GM12878 (cell line): ENCODE measurements at regions not wholly inside any gene's neighbourhood (a gene's known extent, or its start where the extent isn't known, plus 50 kb on each side); places are given as distances from the start of the nearest gene placed in this dataset.

Experiments used
- BHLHE40 ChIP-seq, 2 experiments: fragments of 450-650 bp in 1 of 2; IDR thresholded peaks; 2 replicates each; pipeline ENCODE4 v1.6.1; 2011 to 2017; ENCODE audit warnings: low read depth in 2 of 2, borderline replicate concordance in 1 of 2, improper control_type of control experiment in 1 of 2, low read length in 1 of 2, mild to moderate bottlenecking in 1 of 2
- CTCF ChIP-seq, 3 experiments: IDR thresholded peaks in 2 of 3; conservative IDR thresholded peaks in 1 of 3; 2 replicates each; pipeline ENCODE4 v1.5.1; 2011; ENCODE audit warnings: low read depth in 3 of 3, low read length in 3 of 3, mild to moderate bottlenecking in 3 of 3, control low read depth in 2 of 3, moderate library complexity in 2 of 3, inconsistent platforms in 1 of 3, mixed read lengths in 1 of 3; ENCODE audit not compliant: control insufficient read depth in 2 of 3, insufficient read depth in 1 of 3; ENCODE audit errors: extremely low read depth in 1 of 3
- NRF1 ChIP-seq: conservative IDR thresholded peaks from 2 replicates; pipeline ENCODE4 v1.6.1; 2011; ENCODE audit warnings: mild to moderate bottlenecking, low read depth, low read length, improper control_type of control experiment
- POLR2A ChIP-seq: IDR thresholded peaks from 2 replicates; pipeline ENCODE4 v1.6.1; 2011; ENCODE audit warnings: low read depth, mild to moderate bottlenecking, low read length
- TAF1 ChIP-seq: IDR thresholded peaks from 2 replicates; pipeline ENCODE4 v1.6.1; 2011; ENCODE audit warnings: mild to moderate bottlenecking, low read depth, low read length, borderline replicate concordance
- TBL1XR1 ChIP-seq: IDR thresholded peaks from 2 replicates; pipeline ENCODE4 v1.6.1; 2012; ENCODE audit warnings: low read depth, low read length, improper control_type of control experiment
- ZNF217 ChIP-seq: fragments of 450-650 bp; IDR thresholded peaks from 2 replicates; pipeline ENCODE4 v1.6.1; 2017; ENCODE audit warnings: antibody characterized with exemption, mild to moderate bottlenecking
- ZNF24 ChIP-seq: fragments of 450-650 bp; IDR thresholded peaks from 2 replicates; pipeline ENCODE4 v1.6.1; 2017; ENCODE audit warnings: antibody characterized with exemption, mild to moderate bottlenecking

GRCh38 chr1:239771550-239771949 is 320.1 kb upstream of the FMN2 start:
- TF ChIP-seq POLR2A, result no peak
- no peak for TF ChIP-seq CTCF (IDR thresholded peaks at IDR 0.05 in 2 of 3, conservative IDR thresholded peaks at IDR 0.05 in 1 of 3; ENCODE audit: control insufficient read depth in 2 of 3, extremely low read depth in 1 of 3, insufficient read depth in 1 of 3, low read depth in 3 of 3, low read length in 3 of 3)
- TF ChIP-seq ZNF217, result no peak
- no peak for TF ChIP-seq ZNF24
- TF ChIP-seq NRF1, result no peak
- TF ChIP-seq TBL1XR1, result no peak
- no peak for TF ChIP-seq BHLHE40 (IDR thresholded peaks at IDR 0.05; ENCODE audit: borderline replicate concordance in 1 of 2, low read depth in 2 of 2, low read length in 1 of 2)
- no peak for TF ChIP-seq TAF1
